ENCODE measurements at regions not wholly inside any gene's neighbourhood (a gene's known extent, or its start where the extent isn't known, plus 50 kb on each side); places are given as distances from the start of the nearest gene placed in this dataset.

DNA sequence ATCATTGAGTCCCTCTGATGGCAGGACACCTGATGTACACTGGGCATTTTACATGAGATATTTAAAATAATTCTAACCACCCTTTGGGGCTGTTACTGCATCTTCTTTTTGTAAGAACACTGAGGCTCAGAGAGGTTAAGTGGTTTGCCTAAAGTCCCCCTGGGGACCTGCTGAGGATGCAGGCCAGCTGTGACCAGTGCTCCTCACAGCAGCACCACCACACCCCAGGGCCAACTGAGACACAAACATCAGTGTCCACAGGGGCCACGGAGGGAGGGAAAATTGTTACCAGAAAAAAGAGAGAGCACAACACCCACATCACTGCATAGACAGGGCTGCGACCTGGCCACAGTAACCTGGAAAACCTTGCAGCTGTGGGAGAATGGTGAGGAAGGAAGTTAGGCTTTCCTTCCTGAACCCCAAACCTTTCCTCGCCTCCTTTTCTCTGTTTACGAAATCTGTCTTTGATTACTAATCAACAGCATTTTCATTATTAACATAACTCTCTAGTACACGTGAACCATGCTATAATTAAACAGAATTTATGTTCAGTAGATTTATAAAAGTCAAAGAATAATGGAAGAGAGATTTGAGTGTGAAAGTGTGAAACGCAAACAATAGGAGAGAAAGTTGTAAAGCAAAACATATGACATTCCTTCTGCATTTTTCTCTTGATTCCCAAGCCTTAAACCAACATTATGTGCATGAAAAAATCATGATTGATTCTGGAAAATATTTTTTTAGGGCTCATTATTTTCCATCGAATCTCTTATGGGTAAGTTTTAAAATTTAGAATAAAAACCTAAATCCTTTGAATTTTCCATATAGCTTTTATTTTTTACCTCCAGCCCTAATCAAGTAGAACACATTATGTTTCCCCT, 228.1 kb upstream of the DAPK1 start:
- peaks cover 75% of the 10 kb centered on the region for H3K4me1 Mint-ChIP-seq (ENCODE audit: unreplicated experiment)
- H3K27me3 Mint-ChIP-seq (ENCODE audit: unreplicated experiment): no peaks in the 10 kb centered on the region
- TF ChIP-seq, protein P1, sequence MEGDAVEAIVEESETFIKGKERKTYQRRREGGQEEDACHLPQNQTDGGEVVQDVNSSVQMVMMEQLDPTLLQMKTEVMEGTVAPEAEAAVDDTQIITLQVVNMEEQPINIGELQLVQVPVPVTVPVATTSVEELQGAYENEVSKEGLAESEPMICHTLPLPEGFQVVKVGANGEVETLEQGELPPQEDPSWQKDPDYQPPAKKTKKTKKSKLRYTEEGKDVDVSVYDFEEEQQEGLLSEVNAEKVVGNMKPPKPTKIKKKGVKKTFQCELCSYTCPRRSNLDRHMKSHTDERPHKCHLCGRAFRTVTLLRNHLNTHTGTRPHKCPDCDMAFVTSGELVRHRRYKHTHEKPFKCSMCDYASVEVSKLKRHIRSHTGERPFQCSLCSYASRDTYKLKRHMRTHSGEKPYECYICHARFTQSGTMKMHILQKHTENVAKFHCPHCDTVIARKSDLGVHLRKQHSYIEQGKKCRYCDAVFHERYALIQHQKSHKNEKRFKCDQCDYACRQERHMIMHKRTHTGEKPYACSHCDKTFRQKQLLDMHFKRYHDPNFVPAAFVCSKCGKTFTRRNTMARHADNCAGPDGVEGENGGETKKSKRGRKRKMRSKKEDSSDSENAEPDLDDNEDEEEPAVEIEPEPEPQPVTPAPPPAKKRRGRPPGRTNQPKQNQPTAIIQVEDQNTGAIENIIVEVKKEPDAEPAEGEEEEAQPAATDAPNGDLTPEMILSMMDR (IDR thresholded peaks at IDR 0.05): no peak
- peak overlapping the region; percentile 51 for H3K4me3 Mint-ChIP-seq (ENCODE audit: unreplicated experiment)
- no peak for DNase-seq (ENCODE audit: extremely low spot score, unreplicated experiment)
- H3K9me3 Mint-ChIP-seq (ENCODE audit: unreplicated experiment): peaks cover 10% of the 10 kb centered on the region
- peak overlapping the region; percentile 98 for H3K27ac Mint-ChIP-seq (ENCODE audit: unreplicated experiment)
- peaks cover 13% of the 10 kb centered on the region for H3K36me3 Mint-ChIP-seq (ENCODE audit: unreplicated experiment)

- peak overlapping the region; percentile 98 for H3K27ac Mint-ChIP-seq (ENCODE audit: unreplicated experiment)
These were observed 227.3 kb upstream of the DAPK1 start for GRCh38 chr9:87270221-87270847.

GRCh38 chr9:87270848-87271234, 226.8 kb upstream of the DAPK1 start:
- peaks cover 13% of the 10 kb centered on the region for H3K36me3 Mint-ChIP-seq (ENCODE audit: unreplicated experiment)
- peak overlapping the region; percentile 98 for H3K27ac Mint-ChIP-seq (ENCODE audit: unreplicated experiment)
- TF ChIP-seq, protein P1 (IDR thresholded peaks at IDR 0.05): no peak
- no peak for DNase-seq (ENCODE audit: extremely low spot score, unreplicated experiment)
- H3K9me3 Mint-ChIP-seq (ENCODE audit: unreplicated experiment): peaks cover 10% of the 10 kb centered on the region
- no peaks in the 10 kb centered on the region for H3K27me3 Mint-ChIP-seq (ENCODE audit: unreplicated experiment)
- H3K4me1 Mint-ChIP-seq (ENCODE audit: unreplicated experiment): peaks cover 88% of the 10 kb centered on the region
- peak overlapping the region; percentile 52 for H3K4me3 Mint-ChIP-seq (ENCODE audit: unreplicated experiment)

More at GRCh38 chr9:87270221-87270847, 227.3 kb upstream of the DAPK1 start:
- peak overlapping the region; percentile 51 for H3K4me3 Mint-ChIP-seq (ENCODE audit: unreplicated experiment)
- peaks cover 10% of the 10 kb centered on the region for H3K9me3 Mint-ChIP-seq (ENCODE audit: unreplicated experiment)
- H3K4me1 Mint-ChIP-seq (ENCODE audit: unreplicated experiment): peaks cover 83% of the 10 kb centered on the region
- peaks cover 13% of the 10 kb centered on the region for H3K36me3 Mint-ChIP-seq (ENCODE audit: unreplicated experiment)
- TF ChIP-seq, protein P1 (IDR thresholded peaks at IDR 0.05): no peak
- no peaks in the 10 kb centered on the region for H3K27me3 Mint-ChIP-seq (ENCODE audit: unreplicated experiment)
- no peak for DNase-seq (ENCODE audit: extremely low spot score, unreplicated experiment)

DNA sequence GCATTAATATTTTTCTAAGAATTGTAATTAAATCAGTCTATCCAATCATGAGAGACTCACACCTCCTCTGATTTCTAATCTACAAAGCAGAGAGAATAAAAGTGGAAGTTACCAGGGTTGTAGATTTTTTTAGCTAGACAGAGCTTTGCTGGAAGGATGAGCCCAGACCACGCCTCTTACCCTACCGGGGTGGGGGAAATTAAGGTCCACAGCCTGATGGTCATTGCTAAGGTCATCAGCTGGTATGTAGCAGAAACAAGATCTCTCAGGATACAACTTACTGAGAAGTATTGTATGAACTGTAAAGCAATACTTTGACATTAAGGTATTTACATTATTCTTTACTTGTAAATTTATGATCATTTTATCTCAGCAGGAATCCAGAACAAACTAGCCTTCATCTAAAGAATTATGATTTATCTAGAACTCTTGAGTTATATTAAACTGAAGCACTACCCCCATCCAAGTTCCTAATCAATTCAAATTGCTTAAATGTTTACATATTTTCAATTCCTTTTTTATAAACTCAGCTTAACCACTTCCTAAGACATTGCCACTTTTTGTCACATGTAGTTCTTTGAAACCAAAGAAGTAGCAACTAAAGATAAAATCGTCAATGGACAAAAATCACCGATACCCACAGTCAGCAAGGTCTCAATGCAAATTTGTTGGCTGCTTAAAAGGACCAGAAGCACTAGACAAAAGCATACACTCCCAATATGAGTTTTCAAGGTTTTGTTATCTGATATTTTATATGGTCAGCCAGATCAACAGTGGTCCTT, 225.8 kb upstream of the DAPK1 start:
- no peaks in the 10 kb centered on the region for H3K27me3 Mint-ChIP-seq (ENCODE audit: unreplicated experiment)
- H3K9me3 Mint-ChIP-seq (ENCODE audit: unreplicated experiment): peaks cover 4% of the 10 kb centered on the region
- no peak for DNase-seq (ENCODE audit: extremely low spot score, unreplicated experiment)
- TF ChIP-seq, protein P1 (IDR thresholded peaks at IDR 0.05): no peak
- H3K36me3 Mint-ChIP-seq (ENCODE audit: unreplicated experiment): peaks cover 7% of the 10 kb centered on the region
- peak overlapping the region; percentile 98 for H3K27ac Mint-ChIP-seq (ENCODE audit: unreplicated experiment)
- H3K4me1 Mint-ChIP-seq (ENCODE audit: unreplicated experiment): peaks cover 98% of the 10 kb centered on the region
- H3K4me3 Mint-ChIP-seq (ENCODE audit: unreplicated experiment): no peak overlapping the region
